HS-5 (cell line): ENCODE measurements at regions not wholly inside any gene's neighbourhood (a gene's known extent, or its start where the extent isn't known, plus 50 kb on each side); places are given as distances from the start of the nearest gene placed in this dataset.

Experiments used
- DNase-seq: peaks from one replicate; pipeline ENCODE4 v3.0.0-alpha.2; 2012; ENCODE audit warnings: low read depth

DNA sequence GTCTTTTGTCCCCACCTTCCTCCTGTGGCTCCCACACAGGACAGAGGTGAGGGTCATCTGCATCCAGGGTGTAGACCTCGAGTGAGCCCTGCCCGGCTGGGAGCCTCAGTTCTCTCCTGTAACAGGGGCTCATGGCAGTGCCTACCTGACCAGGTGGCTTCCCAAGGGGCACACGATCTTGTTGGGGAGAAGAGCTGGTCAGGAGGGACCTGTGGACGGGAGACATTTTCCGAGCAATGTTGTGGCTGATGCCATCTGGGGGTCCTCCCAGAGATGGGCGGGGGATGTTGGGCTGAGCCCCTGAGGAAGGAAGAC lies 51.9 kb downstream of the CEBPB start:
- no peak for DNase-seq

DNA sequence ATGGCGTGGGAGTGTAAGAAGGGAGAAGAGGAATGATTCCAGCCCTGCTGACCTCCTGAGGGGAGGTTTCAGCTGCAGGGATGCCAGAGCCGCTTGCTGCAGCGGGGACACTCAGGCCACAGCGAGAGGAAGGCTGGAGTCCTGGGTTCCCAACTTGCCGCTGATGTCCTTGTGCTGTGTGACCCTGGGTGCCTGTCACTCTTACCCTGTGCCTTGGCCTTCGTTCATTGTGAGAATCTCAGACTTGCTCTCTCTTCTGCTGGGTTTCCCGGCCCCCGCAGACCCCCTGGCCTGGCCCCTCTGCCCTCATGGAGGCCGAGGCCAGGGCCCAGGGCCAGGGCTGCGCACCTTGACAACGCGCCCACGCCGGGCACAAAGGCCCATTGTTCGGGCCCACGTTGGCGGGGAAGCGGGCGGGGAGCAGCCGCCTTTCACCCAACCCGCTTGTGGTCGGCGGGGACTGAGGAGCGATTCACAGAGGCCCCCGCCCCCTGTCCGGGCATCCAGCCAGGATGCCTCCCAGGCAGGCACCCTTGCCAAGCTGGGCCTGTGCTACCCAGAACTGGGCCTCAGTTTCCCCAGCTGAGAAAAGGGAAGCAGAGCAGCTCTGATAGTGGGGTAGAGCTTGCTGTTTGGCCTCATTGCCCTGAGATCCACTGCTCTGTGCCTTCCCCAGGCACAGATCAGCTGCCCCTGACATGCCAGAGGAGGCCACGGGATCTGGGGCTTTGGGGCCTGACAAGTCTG lies 52.4 kb downstream of the CEBPB start:
- DNase-seq: no peak

DNA sequence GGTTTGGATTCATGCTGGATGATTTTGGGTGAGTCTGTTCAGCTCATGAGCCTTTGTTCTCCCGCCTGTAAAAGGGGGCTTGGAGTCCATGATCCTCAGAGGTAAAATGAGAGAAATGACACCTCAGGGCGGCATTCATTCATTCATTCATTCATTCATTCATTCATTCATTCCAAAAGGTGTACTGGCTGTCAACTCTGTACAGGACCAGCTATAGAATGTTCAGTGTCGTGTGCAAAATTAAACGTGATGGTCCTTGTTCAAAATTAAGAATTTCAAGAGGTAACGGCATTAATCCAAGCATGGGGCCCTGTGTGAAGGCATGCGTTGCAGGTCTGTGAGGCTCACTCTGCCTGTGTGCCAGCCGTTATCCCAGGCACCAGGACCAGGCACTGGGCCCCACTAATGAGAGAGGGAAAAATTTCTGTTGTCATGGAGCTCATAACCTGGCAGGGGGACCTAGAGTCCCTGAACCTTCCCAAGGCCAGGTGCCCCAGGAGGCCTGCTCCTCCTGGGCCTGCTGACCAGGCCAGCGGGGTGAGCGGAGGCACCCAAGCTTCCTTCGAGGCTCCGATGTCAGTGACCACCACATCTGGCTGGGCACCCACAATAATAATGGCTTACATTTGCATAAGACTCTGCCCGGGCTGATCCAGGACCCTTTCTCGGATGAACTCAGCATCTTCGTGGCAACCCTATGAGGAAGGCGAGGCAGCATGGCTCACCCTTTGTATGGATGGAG lies 53.2 kb downstream of the CEBPB start:
- no peak for DNase-seq

DNA sequence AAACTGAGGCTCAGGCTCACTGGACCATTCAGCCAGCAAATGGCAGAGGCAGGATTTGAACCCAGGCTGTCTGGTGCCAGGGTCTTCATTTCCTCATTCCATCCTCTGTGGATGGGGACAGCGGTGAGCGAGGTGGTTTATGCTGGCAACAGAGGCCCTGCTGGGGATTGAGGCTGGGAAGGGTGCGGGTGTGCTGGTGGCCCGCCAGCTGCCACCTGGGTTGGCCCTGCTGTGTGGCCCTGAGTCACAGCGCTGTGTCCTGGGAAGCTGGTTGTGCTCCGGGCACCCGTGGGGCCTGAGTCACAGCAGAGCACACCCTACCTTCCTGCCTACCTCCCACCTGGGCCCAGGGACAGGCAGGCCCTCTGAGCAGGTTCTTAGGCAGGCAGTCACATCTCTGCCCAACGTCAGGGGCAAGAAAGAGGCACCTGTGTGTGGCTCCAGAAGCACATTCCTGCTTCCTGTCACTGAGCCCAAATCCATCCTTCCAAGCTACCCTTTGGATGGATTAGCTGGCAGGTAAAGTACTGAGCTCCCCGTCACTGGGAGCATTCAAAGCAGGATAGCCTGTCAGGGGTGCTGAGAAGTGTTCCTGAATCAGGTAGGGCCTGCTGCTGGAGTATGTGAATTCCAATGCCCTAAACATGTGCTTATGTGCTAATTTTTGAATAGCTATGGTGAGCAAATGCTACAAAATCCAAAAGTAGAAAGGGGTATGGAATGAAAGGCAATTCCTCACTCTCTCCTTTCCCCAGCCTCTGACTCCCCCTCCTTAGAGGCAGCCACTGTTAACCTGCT lies 53.9 kb downstream of the CEBPB start:
- no peak for DNase-seq

DNA sequence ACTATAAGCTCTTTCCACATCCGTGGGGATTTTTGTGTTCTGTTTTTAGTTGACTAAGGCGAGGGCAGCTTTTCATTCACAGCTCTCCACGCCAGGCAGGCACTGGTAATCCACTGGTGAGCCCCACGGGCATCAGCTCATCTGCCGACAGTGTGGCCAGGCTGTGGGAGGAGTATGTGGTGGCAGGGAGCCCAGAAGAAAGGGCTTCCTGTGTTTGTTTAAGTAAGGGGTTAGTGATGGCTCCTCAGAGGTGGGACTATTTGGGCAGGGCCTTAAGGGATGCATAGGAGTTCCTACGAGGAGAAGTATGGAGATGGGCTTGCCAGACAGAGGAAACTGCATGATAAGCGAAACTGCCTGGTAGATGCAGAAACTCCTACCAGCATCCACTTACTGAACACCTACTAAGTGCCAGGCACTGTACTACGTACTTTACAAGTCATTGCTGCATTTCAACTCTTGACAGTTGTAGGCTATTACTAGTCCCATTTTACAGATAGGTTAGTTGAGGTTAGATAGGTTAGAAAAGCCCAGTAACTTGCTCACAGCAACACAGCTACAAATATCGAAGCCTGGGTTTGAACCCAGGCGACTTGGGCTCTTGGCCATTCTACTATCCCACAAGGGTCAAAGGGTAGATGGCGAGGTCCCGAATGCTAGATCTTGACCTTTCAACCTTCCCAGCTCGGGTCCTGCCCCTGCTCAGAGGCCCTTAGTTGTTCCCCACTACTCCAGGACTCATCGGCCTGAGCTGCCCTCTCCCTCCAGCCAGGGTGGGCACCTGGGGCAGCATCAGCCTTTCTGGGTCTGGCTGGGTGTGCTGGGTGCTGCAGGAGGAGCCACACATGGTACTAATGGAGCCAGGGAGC lies 55.1 kb downstream of the CEBPB start:
- DNase-seq: no peak

DNA sequence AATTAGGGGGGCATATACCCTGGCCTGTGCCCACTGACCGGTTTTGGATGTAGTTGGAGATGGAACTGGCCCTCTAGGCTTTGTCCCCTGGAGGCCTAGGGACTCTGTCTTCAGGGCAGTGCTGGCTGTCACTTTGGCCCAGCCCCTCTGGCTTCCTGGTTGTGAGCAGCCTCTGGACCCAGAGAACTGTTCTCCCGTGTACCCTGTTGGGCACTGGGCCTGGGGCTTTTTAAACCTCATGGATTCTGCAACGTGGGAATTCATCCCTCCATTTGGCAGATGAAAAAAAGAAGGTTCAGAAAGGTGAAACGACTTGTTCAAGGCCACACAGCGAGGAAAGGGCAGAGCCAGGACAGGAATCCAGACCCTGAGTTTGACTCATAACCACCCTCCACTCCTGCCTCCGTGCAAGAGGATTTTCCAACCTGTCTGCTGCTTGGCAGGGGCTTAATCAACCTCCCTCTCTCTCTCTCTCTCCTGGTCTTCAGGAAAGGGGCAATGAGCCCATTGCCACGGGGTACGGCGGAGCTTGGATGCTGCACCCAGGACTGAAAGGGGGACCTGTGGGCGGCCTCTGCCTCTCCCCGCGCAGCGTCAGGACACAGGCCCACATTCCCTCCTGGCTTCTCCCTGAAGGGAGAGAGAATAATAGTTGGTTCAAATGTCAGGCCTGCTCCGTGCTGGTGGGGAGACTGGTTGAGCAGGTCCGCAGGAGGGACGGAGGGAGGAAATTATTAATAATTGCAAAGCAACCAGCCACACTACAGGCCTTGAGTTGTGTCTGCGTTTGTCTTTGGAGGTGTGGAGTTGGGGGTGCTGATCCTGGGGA lies 56.0 kb downstream of the CEBPB start:
- no peak for DNase-seq

DNA sequence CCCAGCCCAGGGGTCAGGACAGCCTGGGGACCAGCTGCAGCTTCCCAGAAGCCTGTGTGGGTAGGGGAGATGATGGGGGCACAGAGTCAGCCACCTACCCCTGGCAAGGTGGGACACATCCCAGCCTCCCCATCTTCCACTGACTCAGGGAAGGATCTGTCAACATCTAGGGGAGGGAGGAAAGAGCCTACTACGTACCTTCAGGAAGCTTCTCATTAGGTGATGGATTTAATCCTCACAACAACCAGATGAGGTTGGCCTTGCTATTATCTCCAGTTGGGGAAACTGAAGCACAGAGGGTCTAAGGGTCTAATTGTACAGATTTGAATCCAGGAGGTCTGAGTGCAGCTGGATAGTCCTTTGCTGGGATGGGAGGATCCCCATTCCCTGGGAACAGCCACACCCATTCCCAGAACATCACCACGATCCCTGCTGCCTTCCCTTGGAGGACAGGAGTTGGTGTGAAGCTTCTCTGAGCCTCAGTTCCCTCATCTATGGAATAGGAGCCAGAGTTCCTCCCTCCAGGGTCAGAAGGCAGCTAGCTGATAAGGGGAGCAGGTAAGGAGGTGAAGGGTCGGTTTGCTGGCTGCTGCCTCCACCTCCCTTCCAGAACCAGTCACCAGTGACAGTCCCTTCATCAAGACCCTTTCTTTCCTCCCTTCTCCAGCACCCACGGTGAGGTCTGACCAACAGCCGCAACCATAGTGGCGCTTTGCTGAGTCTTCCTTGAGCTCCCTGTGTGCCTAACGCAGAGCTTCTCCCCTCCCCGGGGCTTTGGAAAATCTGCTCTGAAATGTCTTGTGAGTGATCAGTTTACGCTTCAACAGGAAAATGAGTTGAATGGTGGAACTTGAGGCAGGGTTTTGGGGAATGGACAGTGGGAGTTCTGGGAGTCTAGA lies 56.8 kb downstream of the CEBPB start:
- DNase-seq: no peak

DNA sequence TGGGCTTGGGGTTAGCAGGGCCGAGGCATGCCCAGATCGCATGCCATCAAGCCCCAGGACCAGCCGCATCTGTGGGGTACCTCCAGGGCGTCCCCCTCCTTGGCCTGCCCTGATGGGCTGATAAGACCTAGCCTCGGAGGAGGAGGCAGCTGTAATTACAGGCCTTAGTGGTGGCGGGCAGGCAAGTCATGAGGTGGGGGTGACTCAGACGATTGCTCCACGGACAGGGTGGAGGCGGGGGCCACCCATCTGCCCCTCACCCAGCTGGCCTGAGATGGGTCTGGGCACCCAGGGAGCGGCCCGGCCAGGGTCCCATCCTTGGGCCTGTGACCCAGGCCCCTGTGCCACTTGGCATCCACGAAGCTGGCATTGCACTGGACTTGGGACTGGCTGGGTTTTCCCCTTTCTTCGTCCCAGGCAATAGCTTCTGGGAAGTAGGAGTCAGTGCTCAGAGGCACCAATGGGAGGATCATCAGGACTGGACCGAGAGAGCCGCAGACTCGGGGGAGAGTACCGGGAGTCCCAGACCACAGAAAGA lies 57.5 kb downstream of the CEBPB start:
- DNase-seq: no peak

DNA sequence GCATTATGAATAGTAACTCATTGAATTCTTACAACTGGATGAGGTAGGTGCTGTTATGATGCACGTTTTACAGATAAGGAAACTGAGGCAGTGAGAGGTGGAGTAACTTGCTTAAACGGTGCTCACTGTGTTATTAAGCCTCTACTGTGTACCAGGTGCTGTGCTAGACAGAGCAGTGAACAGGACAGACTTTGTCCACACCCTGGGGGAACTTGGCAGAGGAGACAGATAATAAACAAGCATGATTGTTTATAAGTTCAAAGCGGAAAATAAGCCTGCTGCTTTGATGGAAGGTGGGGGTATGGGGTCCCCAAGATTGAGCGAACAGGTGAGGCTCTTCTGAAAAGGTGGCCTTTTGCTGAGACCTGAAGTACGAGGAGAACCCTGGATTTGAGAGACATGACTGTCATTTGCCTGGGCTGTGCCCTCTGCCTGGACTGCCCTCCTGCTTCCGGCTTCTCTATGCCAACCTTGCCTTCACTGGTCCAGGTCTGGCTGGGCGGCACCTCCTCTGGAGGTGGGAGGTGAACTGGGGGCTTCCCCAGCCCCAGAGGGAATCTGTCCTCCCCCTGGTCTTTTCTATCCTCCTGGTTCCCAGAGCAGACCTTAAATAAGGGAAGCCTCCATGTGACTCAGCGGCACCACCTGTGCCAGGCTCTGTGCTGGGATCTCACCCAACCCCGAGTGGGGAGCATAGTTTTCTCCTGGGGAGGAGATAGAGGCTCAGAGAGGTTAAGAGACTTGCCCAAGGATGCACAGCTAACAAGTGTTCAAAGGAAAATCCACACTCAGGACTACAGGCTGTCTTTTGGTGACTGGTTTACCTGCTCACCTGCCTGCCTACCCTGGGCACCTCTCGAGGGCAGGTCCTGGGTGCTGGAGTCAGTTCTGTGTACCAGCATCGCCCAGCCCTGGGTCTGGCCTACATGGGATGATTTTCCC lies 59.1 kb downstream of the CEBPB start:
- DNase-seq: no peak

DNA sequence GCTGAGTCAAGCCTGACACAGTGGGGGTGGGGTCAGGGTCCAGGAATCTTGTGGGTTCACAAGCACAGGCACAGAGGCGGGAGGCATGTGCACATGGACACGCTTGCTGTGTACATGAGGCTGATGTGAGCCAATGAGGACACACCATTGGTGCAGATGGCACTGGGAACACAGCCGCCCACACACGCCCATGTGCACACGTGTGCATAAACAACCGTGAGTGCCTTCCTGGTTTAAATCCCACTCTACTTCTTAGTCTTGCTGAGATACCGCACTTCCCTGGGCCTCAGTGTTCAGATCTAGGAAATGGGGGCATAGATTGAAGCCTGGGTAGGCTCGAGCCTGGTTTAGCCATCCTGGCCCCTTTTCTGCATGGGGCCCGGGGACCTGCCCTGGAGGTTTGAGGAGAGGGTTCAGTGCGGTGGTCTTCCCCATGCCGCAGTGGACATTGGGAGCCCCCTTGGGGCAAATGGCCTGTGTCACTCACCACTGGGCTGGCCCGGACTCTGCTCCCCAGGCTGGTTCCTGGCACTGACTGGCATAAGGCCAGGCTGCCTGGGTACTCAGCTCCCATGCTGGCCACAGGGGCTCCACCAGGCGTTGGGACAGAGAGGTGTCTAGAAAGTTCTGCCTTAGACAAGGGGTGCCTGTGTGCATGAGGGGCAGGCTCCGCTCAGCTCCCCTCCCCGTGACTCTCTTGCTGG lies 60.2 kb downstream of the CEBPB start:
- no peak for DNase-seq

DNA sequence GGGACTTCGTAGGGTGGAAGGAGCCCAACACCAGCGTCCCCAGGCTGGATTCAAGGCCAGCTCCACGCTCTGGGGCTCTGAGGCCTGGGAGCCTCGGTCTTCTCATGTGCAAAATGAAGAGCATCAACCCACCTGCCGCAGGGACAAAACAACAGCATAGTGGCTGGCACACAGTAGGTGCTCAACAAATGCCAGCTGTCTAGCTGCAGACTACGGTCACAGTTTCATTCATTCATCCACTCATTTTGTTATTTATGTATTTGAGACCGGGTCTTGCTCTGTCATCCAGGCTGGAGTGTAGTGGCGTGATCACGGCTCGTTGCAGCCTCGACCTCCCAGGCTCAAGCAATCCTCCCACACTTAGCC lies 60.7 kb downstream of the CEBPB start:
- no peak for DNase-seq

DNA sequence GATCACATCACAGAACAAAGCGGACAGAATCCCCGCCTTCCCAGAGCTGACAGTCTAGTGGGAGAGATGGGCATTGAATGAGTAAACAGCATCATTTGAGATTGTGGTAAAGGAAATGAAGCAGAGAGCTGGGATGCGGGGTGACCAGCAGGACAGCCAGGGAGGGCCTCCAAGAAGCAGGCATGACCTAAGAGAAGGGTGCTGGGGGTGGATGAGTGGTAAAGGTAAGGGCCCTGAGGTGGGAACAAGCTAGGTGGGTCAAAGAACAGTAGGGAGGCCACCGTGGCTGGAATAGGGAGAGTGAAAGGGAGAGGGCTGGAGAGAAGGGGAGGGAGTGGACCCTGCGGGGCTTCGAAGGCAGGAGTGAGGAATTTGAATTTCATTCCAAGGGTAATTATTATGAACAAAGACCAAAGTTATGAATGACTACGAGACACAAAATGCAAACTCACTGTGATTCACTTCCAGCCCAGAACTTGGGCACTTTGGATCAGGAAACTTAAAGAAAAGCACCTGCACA lies 61.4 kb downstream of the CEBPB start:
- DNase-seq: peak; percentile 97

DNA sequence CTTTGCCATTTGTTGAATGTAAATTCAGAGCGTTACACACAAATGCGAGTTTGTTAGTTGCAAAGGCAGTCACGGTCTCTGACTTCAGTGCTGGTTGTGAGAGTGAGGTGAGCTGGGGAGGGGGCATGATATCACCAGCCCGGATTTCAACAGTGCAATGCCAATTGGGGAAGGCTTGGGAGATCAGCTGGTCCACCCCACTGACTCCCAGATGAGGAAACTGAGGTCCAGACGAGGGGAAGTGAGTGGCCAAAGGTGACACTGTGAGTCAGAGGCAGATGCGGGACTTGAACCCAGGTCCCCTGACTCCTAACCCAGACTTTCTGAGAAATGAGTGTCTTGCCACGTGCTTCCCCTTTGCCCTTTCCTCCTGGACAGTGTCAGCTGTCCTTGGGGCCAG lies 62.1 kb downstream of the CEBPB start:
- no peak for DNase-seq

DNA sequence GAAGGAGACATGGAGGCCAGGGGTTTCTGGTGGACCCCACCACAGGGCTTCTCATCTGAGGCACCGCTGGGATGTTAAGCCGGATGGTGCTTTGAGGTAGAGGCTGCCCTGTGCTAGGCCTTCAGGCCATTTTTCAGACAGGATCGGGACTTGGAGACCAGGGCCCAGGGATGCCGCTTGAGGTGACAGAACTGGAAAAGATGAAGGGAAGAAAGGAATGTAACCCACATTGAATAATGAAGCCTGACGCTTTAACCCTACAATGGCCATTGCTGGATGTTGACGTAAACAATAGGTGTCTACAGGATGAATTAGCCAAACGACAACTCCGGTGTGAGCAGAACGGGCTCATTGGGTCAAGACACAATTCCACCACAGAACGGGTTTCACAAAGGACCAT lies 62.5 kb downstream of the CEBPB start:
- DNase-seq: no peak

DNA sequence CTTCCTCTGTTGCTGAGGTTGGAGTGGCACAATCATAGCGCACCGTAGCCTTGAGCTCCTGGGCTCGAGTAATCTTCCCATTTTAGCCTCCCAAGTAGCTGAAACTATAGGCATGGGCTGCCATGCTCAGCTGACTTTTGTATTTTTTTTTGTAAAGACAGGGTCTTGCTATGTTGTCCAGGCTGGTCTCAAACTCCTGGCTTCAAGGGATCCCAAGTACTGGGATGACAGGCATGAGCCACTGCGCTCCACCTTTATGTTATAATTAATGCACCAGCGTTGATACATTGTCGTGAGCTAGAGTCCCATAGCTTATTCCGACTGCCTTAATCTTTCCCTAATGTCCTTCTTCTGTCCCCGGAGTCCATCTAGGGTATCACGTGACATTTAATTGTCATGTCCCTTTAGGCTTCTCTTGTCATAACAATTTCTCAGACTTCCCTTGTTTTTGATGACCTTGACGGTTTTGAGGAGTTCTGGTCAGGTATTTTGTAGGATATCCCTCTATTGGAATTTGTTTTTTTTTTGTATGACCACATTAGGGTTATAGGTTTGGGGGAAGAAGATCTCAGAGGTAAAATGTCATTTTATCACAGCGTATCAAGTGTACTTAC lies 63.9 kb downstream of the CEBPB start:
- DNase-seq: no peak

DNA sequence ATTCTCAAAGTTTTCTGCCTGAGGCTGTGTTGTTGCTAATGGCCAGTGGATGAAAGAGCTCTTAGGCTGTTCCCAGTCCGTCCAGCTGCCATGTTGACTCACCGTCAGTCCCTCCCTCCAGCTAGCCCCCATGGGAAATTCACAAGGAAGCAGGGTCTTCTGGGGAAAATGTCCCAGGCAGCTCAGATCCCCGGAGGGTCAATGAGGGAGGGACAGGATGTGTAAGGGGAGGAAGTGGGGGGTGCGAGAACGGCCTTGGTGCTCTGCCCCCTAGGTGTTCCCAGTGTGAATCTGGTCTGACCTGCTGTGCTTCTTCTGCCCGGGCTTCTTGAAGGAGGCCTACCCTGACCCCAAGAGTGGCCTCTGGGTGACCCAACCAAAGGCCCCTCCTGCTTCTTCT lies 65.9 kb downstream of the CEBPB start:
- no peak for DNase-seq

DNA sequence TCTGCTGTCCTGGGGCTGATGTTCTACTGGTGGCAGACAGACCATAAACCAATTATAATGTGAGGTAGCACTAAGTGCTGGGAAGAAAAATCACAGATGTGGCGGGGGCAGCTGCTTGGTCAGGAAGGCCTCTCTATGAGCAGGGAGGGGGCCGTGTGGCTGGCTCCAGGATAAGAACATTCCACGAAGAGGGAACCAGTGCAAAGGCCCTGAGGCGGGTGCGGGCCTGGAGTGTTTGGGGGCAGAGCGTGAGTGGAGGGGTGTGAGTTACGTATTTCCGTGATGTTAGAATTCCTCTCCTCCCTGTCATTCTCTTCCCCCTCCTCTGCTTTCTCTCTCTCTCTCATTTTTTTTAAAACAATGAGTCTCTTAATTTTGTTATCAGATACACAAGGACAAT lies 67.2 kb downstream of the CEBPB start:
- no peak for DNase-seq
